ENCODE measurements at regions not wholly inside any gene's neighbourhood (a gene's known extent, or its start where the extent isn't known, plus 50 kb on each side); places are given as distances from the start of the nearest gene placed in this dataset.
A peak's percentile ranks its signal among the peaks of the same experiment; 100 is the strongest.

DNA sequence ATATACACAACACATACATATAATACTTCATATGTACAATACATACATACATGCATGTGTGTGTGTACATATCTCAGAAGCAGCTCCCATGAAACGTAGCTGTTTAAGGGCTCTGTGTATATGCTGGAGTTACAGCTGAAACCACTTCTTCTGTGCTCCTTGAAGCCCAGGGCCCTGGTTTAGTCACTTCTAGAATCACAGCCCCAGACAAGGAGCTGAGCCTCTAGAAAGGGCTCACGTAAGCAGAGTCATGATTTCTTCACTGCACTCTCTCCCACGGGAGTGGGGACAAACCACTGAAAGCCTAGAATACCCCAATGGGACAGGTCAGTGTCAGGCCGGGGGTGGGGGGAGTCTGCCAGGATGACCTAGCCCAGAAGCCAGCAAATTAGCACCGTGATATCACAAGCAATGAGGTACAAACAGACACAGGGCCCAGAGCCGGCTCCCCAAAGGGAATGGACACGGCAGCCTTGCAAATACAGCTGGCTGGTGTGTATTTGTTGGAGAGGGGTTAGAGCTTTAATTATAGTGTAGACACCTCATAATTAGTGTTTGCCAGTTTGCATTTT, 90.3 kb downstream of the C1QL2 start:
- ChIA-PET CTCF (no interaction called here), POLR2A (ENCODE audit: low non-redundant PET) (no interaction called here)
- TF ChIP-seq CTCF (conservative IDR thresholded peaks at IDR 0.05; ENCODE audit: low read depth): no peak
- H3K27ac ChIP-seq: no peak overlapping the region
- no peak for DNase-seq (ENCODE audit: low spot score)

GRCh38 chr2:119066272-119066804, 92.2 kb downstream of the C1QL2 start:
- ChIA-PET CTCF (no interaction called here), POLR2A (ENCODE audit: low non-redundant PET) (no interaction called here)
- no peak overlapping the region for H3K27ac ChIP-seq
- peak; percentile 41 for DNase-seq (ENCODE audit: low spot score)
- no peak for TF ChIP-seq CTCF (conservative IDR thresholded peaks at IDR 0.05; ENCODE audit: low read depth)

DNA sequence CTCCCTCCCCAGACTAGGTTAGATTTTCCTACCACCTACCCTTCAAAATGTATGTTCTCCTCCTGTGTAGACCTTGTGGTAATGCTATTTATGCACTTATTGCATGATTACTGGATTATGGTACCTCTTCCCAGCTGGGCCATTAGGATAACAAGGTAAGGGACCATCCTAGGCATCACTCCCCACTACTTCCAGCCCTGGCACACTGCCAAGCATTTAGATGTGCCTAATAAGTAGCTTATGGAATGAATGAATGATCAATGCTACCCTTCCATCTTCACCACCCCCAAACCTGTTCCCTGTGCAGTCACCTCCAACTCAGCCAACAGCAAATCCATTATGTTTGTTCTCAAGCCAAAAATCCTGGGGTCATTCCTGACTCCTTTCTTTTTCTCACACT, 93.4 kb downstream of the C1QL2 start:
- CTCF ChIA-PET: no interaction called here
- no peak overlapping the region for H3K27ac ChIP-seq
- POLR2A ChIA-PET (ENCODE audit: low non-redundant PET): no interaction called here
- TF ChIP-seq CTCF (conservative IDR thresholded peaks at IDR 0.05; ENCODE audit: low read depth): no peak
- no peak for DNase-seq (ENCODE audit: low spot score)

GRCh38 chr2:119064567-119064966, 94.0 kb downstream of the C1QL2 start:
- ChIA-PET POLR2A (ENCODE audit: low non-redundant PET) (no interaction called here), CTCF (no interaction called here)
- no peak for TF ChIP-seq CTCF (conservative IDR thresholded peaks at IDR 0.05; ENCODE audit: low read depth)
- no peak for DNase-seq (ENCODE audit: low spot score)
- H3K27ac ChIP-seq: no peak overlapping the region

DNA sequence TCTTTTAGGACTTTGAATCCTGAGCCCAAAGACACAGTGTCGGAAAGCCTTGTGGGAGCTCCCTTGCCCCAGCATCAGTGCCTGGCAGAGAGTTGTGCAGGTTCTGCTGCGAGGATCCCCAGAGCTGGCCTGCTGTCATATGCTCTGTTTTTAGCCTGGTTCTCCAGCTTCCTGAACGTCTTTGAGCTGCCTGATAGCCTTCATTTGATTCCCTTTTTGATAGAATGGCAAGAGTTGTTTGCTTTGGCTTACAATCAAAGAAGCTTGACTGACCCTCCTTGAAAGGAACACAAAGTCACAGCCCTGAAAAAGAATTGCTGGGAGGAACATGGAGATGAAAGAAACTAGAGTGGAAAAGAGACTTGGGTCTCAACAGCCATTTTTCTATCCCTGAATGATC, 95.4 kb downstream of the C1QL2 start:
- TF ChIP-seq CTCF (conservative IDR thresholded peaks at IDR 0.05; ENCODE audit: low read depth): no peak
- H3K27ac ChIP-seq: no peak overlapping the region
- CTCF ChIA-PET: no interaction called here
- POLR2A ChIA-PET (ENCODE audit: low non-redundant PET): no interaction called here
- DNase-seq (ENCODE audit: low spot score): no peak

GRCh38 chr2:119062652-119063051, 95.9 kb downstream of the C1QL2 start:
- no peak for TF ChIP-seq CTCF (conservative IDR thresholded peaks at IDR 0.05; ENCODE audit: low read depth)
- no peak overlapping the region for H3K27ac ChIP-seq
- POLR2A ChIA-PET (ENCODE audit: low non-redundant PET): no interaction called here
- CTCF ChIA-PET: interaction anchor here (0.7 kb wide), 1 partner anchor 68 kb away, joined by 3 read pairs; no protein-coding TSS in a partner anchor
- DNase-seq (ENCODE audit: low spot score): no peak

Data from RWPE1 (cell line).